HCT116 (cell line): ENCODE measurements at regions not wholly inside any gene's neighbourhood (a gene's known extent, or its start where the extent isn't known, plus 50 kb on each side); places are given as distances from the start of the nearest gene placed in this dataset.

ENCODE experiments used
- ATAC-seq: fragments of 200-7000 bp; cut with Tn5 transposase; 2 replicates; pipeline ENCODE4 v1.9.1; 2020; ENCODE audit warnings: mild to moderate bottlenecking, moderate library complexity
- BruUV-seq: library from RNA; stranded (reverse); fragments of 400-500 nt; replicated peaks from 2 replicates; lab custom pipeline; 2021; lab: Mats Ljungman, UMichigan
- CTCF ChIA-PET: fragments of 300-600 bp; sonication (Branson Sonifier 250); formaldehyde crosslinking; loops from one replicate; lab custom pipeline; 2021; ENCODE audit warnings: antibody characterized with exemption; lab: Charles Lee
- POLR2A ChIA-PET: fragments of 300-600, 350-600 bp; sonication (Branson Sonifier 250); formaldehyde crosslinking; loops from one replicate; lab custom pipeline; 2021; ENCODE audit warnings: antibody characterized with exemption; lab: Charles Lee
- RAD21 ChIA-PET, 2 experiments: fragments of 300-600 bp; sonication (Branson Sonifier 250); formaldehyde crosslinking; loops; one replicate each; lab custom pipeline; 2023; ENCODE audit warnings: low total read pairs in 2 of 2; ENCODE audit not compliant: uncharacterized antibody in 2 of 2, unreplicated experiment in 2 of 2, low non-redundant PET in 1 of 2; lab: Charles Lee
- DNase-seq: peaks from one replicate; pipeline ENCODE4 v3.0.0-alpha.2; 2010; ENCODE audit warnings: low read depth, low spot score
- H2AFZ ChIP-seq: fragments of 200-600 bp; shearing (Covaris generic), sonication (generic); 2 replicates; pipeline ENCODE4 v1.6.1; 2017; ENCODE audit warnings: low read depth, mixed run types, mixed read lengths, antibody characterized with exemption, low read length; ENCODE audit not compliant: poor library complexity, severe bottlenecking
- H3K27ac ChIP-seq: 2 replicates; pipeline ENCODE4 v1.5.1; 2012; ENCODE audit warnings: low read depth, low read length
- H3K27me3 ChIP-seq: fragments of 200-600 bp; sonication (generic); 2 replicates; pipeline ENCODE4 v1.6.1; 2016; ENCODE audit warnings: mixed run types, low read length, mixed read lengths; ENCODE audit not compliant: insufficient read depth
- H3K36me3 ChIP-seq, 2 experiments: fragments of 200-500 bp in 1 of 2; fragments of 200-600 bp in 1 of 2; sonication (Bioruptor generic) in 1 of 2; sonication (generic) in 1 of 2; 2 replicates each; pipeline versions ENCODE4 v1.5.1 to v1.6.1; 2014 to 2016; ENCODE audit warnings: low read length in 2 of 2, inconsistent platforms in 1 of 2, mixed read lengths in 1 of 2, mixed run types in 1 of 2; ENCODE audit not compliant: insufficient read depth in 2 of 2, control insufficient read depth in 1 of 2
- H3K4me1 ChIP-seq, 2 experiments: fragments of 200-600 bp in 1 of 2; sonication (generic) in 1 of 2; 2 replicates each; pipeline versions ENCODE4 v1.5.1 to v1.6.1; 2012 to 2017; ENCODE audit warnings: low read length in 2 of 2, inconsistent platforms in 1 of 2, mild to moderate bottlenecking in 1 of 2, mixed read lengths in 1 of 2, mixed run types in 1 of 2, moderate library complexity in 1 of 2; ENCODE audit not compliant: insufficient read depth in 2 of 2, control insufficient read depth in 1 of 2
- H3K4me2 ChIP-seq: fragments of 200-600 bp; sonication (generic); 2 replicates; pipeline ENCODE4 v1.6.1; 2017; ENCODE audit warnings: mixed run types, low read length, mixed read lengths
- H3K4me3 ChIP-seq, 2 experiments: fragments of 200-600 bp in 1 of 2; sonication (generic) in 1 of 2; replicated peaks in 1 of 2; 2 replicates each; pipeline ENCODE4 v1.5.1; 2011 to 2016; ENCODE audit warnings: low read length in 2 of 2, control low read depth in 1 of 2, low read depth in 1 of 2, mild to moderate bottlenecking in 1 of 2, mixed read lengths in 1 of 2, mixed run types in 1 of 2
- H3K79me2 ChIP-seq: fragments of 200-600 bp; sonication (generic); 2 replicates; pipeline ENCODE4 v1.6.1; 2017; ENCODE audit warnings: mild to moderate bottlenecking, mixed run types, low read length, moderate library complexity, mixed read lengths; ENCODE audit not compliant: insufficient read depth
- H3K9ac ChIP-seq: fragments of 200-600 bp; sonication (generic); 2 replicates; pipeline ENCODE4 v1.6.1; 2016; ENCODE audit warnings: low read length, mixed read lengths
- H3K9me2 ChIP-seq: fragments of 200-600 bp; sonication (generic), shearing (Covaris generic); 2 replicates; pipeline ENCODE4 v1.6.1; 2017; ENCODE audit warnings: mixed run types, mild to moderate bottlenecking, moderate library complexity; ENCODE audit not compliant: insufficient read depth
- H3K9me3 ChIP-seq, 2 experiments: fragments of 200-500 bp in 1 of 2; fragments of 200-600 bp in 1 of 2; sonication (Bioruptor generic) in 1 of 2; sonication (generic) in 1 of 2; 2 replicates each; pipeline ENCODE4 v1.6.1; 2014 to 2017; ENCODE audit warnings: low read length in 2 of 2, mixed read lengths in 2 of 2, inconsistent platforms in 1 of 2, low read depth in 1 of 2, mild to moderate bottlenecking in 1 of 2, mixed run types in 1 of 2, moderate library complexity in 1 of 2; ENCODE audit not compliant: control insufficient read depth in 1 of 2, insufficient read depth in 1 of 2
- H4K20me1 ChIP-seq: fragments of 200-600 bp; sonication (generic), shearing (Covaris generic); 2 replicates; pipeline ENCODE4 v1.6.1; 2017; ENCODE audit warnings: mixed run types, mild to moderate bottlenecking, moderate library complexity; ENCODE audit not compliant: insufficient read depth
- EGR1 ChIP-seq: IDR thresholded peaks from 2 replicates; pipeline ENCODE4 v1.6.1; 2012; ENCODE audit warnings: low read depth
- SIN3A ChIP-seq: IDR thresholded peaks from 2 replicates; pipeline ENCODE4 v1.6.1; 2012; ENCODE audit warnings: low read depth
- YY1 ChIP-seq: IDR thresholded peaks from 2 replicates; pipeline ENCODE4 v1.6.1; 2011; ENCODE audit warnings: low read length, low read depth, moderate library complexity, mild to moderate bottlenecking; ENCODE audit not compliant: insufficient replicate concordance; ENCODE audit errors: extremely low read depth
- ZNF274 ChIP-seq: fragments of 200-500 bp; sonication (Bioruptor generic); IDR thresholded peaks from 2 replicates; pipeline ENCODE4 v1.6.1; 2014; ENCODE audit warnings: mild to moderate bottlenecking, low read depth, low read length, inconsistent platforms
- intact Hi-C: fragments of 100-400 bp; cut with micrococcal nuclease; formaldehyde crosslinking; loops from 2 replicates; pipeline ENCODE4 v1.10.0; 2022
- TF ChIP-seq, protein P1 (sequence below): IDR thresholded peaks from 2 replicates; pipeline ENCODE4 v1.6.1; 2012

- H3K4me3 ChIP-seq: no peak overlapping the region
- H3K4me2 ChIP-seq: no peak overlapping the region
- H3K79me2 ChIP-seq: no peaks in the 10 kb centered on the region
- peaks cover 8 to 12% of the 10 kb centered on the region in 2 experiments; a peak in 2 of 4 replicates for H3K9me3 ChIP-seq
- no peaks in the 10 kb centered on the region for H3K36me3 ChIP-seq
- TF ChIP-seq SIN3A: no peak
- TF ChIP-seq ZNF274: no peak
- no peak for TF ChIP-seq YY1
- TF ChIP-seq, protein P1, sequence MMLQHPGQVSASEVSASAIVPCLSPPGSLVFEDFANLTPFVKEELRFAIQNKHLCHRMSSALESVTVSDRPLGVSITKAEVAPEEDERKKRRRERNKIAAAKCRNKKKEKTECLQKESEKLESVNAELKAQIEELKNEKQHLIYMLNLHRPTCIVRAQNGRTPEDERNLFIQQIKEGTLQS: no peak
- ChIA-PET RAD21 (no interaction called here), POLR2A (no interaction called here), CTCF (no interaction called here)
- no peak for DNase-seq
- H3K9ac ChIP-seq: no peak overlapping the region
- H3K4me1 ChIP-seq: no peaks in the 10 kb centered on the region
- H3K27ac ChIP-seq: no peak overlapping the region
- BruUV-seq: no TSS peak
- no peaks in the 10 kb centered on the region for H4K20me1 ChIP-seq
- no peaks in the 10 kb centered on the region for H3K27me3 ChIP-seq
- H3K9me2 ChIP-seq: no peaks in the 10 kb centered on the region
- ATAC-seq: no peak
- H2AFZ ChIP-seq: no peak overlapping the region
- intact Hi-C loops: no loop called here
Observed at GRCh38 chr3:1734494-1735122, 364.1 kb upstream of the CNTN4 start.

GRCh38 chr3:1752205-1752604 lies 346.5 kb upstream of the CNTN4 start:
- RAD21 ChIA-PET: no interaction called here
- intact Hi-C loops: no loop called here
- Histone ChIP-seq H3K9me2 (no peaks in the 10 kb centered on the region), H3K9ac (no peak overlapping the region), H3K27ac (no peak overlapping the region), H3K9me3 (peaks cover 11 to 21% of the 10 kb centered on the region in 2 experiments; a peak in 2 of 4 replicates), H3K4me2 (no peak overlapping the region), H3K27me3 (no peaks in the 10 kb centered on the region), H3K4me3 (no peak overlapping the region), H4K20me1 (no peaks in the 10 kb centered on the region), H3K4me1 (no peaks in the 10 kb centered on the region), H2AFZ (no peak overlapping the region), H3K79me2 (no peaks in the 10 kb centered on the region), H3K36me3 (no peaks in the 10 kb centered on the region)
- TF ChIP-seq EGR1 (no peak), YY1 (no peak)
- TF ChIP-seq, protein P1: no peak
- BruUV-seq: no TSS peak
- DNase-seq (no peak), ATAC-seq (no peak)
- POLR2A ChIA-PET: no interaction called here
- CTCF ChIA-PET: no interaction called here
